Right lobe of liver (tissue), 6 donors: ENCODE measurements at regions not wholly inside any gene's neighbourhood (a gene's known extent, or its start where the extent isn't known, plus 50 kb on each side); places are given as distances from the start of the nearest gene placed in this dataset.
"Not testable (repeated sequence)": the region's sequence is repeated elsewhere in the genome, so short reads cannot be mapped to it uniquely, and the experiment has no call there.

ENCODE experiments used
- ATAC-seq, 4 donors: fragments of 200-7000 bp; cut with Tn5 transposase; one replicate each; pipeline ENCODE4 v1.9.1; 2020; ENCODE audit warnings: mild to moderate bottlenecking in 4 of 4, moderate library complexity in 4 of 4
- DNase-seq, 3 donors: peaks; one replicate each; pipeline ENCODE4 v3.0.0-alpha.2; 2020
- H3K27ac ChIP-seq, 3 donors: fragments of 200-600 bp; one replicate each; pipeline ENCODE4 v1.8.0; 2022
- H3K27me3 ChIP-seq, 2 donors: fragments of 200-600 bp; one replicate each; pipeline ENCODE4 v1.8.0; 2022
- H3K36me3 ChIP-seq, 4 donors: fragments of 200-600 bp; sonication (generic) in 1 of 4; one replicate each; pipeline versions ENCODE4 v1.5.1 to v1.8.0; 2017 to 2022; ENCODE audit warnings: control low read depth in 1 of 4
- H3K4me1 ChIP-seq, 4 donors: fragments of 200-600 bp; sonication (generic) in 1 of 4; one replicate each; pipeline versions ENCODE4 v1.5.1 to v1.8.0; 2017 to 2022; ENCODE audit warnings: control low read depth in 1 of 4
- H3K4me3 ChIP-seq, 3 donors: fragments of 200-600 bp; one replicate each; pipeline ENCODE4 v1.8.0; 2022
- H3K9me3 ChIP-seq, 4 donors: fragments of 200-600 bp; sonication (generic) in 1 of 4; one replicate each; pipeline versions ENCODE4 v1.5.1 to v1.8.0; 2017 to 2022; ENCODE audit warnings: control low read depth in 1 of 4
- CTCF ChIP-seq, 4 donors: fragments of 200-600 bp in 3 of 4; fragments of 450-650 bp in 1 of 4; IDR thresholded peaks; one replicate each; pipeline versions ENCODE4 v1.5.1 to v1.8.0; 2016 to 2022; ENCODE audit warnings: antibody characterized with exemption in 4 of 4, mild to moderate bottlenecking in 2 of 4
- POLR2A ChIP-seq: fragments of 450-650 bp; IDR thresholded peaks from one replicate; pipeline ENCODE4 v1.6.1; 2017; ENCODE audit warnings: antibody characterized with exemption, mild to moderate bottlenecking
- WGBS: methylation state at CpG from one replicate; pipeline ENCODE4 v1.1.6; 2018; ENCODE audit warnings: low coverage, low lambda C conversion rate; ENCODE audit not compliant: insufficient coverage; ENCODE audit errors: missing lambda C conversion rate; 5-methylcytosine and 5-hydroxymethylcytosine counted together
- intact Hi-C, 2 donors: fragments of 100-400 bp; cut with DNase I; formaldehyde crosslinking; loops; one replicate each; pipeline versions ENCODE4 v1.11.2 to v1.14.1; 2022
- donor health status: DM: no; HTN: yes; CAD: no.
- donor health status: DM: no; HTN: no; CAD: no.
- donor health status: DM: no; HTN: no; CAD: no.
- donor health status: DM: no; HTN: yes; CAD: no.
- donor health status: DM: no; HTN: yes; CAD: no.

DNA sequence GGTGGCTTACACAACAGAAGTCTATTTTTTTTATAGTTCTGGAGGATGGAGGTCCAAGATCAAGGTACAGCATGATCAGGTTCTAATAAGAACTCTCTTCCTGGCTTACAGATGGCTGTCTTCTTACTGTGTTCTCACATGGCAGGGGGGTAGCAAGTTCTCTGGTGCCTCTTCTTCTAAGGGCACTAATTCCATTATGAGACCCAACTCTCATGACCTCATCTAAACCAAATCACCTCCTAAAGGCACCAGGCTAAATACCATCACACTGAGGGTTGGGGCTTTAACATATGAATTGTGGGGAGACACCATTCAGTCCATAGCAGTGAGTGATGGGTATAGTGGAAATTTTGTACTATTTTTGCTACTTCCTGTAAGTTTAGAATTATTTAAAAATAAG lies 75.2 kb upstream of the SLC4A7 start:
- TF ChIP-seq POLR2A, result no peak
- no peak for TF ChIP-seq CTCF (IDR thresholded peaks at IDR 0.05)
- no peak overlapping the region for H3K27ac ChIP-seq
- no peaks in the 10 kb centered on the region for H3K9me3 ChIP-seq
- intact Hi-C loops, result no loop called here
- H3K4me1 ChIP-seq, result no peaks in the 10 kb centered on the region
- H3K4me3 ChIP-seq, result no peak overlapping the region
- no peaks in the 10 kb centered on the region for H3K27me3 ChIP-seq
- no peaks in the 10 kb centered on the region for H3K36me3 ChIP-seq
- DNase-seq (no peak), ATAC-seq (no peak)

GRCh38 chr3:27557411-27557810 lies 73.2 kb upstream of the SLC4A7 start:
- H3K4me3 ChIP-seq, result no peak overlapping the region
- WGBS, result 90% methylated on average over 2 of the region's 2 CpGs
- intact Hi-C loops, result no loop called here
- ATAC-seq, result no peak
- no peak for DNase-seq
- no peak for TF ChIP-seq POLR2A
- TF ChIP-seq CTCF (IDR thresholded peaks at IDR 0.05), result no peak
- H3K9me3 ChIP-seq, result no peaks in the 10 kb centered on the region
- H3K27me3 ChIP-seq, result no peaks in the 10 kb centered on the region
- no peaks in the 10 kb centered on the region for H3K4me1 ChIP-seq
- no peaks in the 10 kb centered on the region for H3K36me3 ChIP-seq
- no peak overlapping the region for H3K27ac ChIP-seq

DNA sequence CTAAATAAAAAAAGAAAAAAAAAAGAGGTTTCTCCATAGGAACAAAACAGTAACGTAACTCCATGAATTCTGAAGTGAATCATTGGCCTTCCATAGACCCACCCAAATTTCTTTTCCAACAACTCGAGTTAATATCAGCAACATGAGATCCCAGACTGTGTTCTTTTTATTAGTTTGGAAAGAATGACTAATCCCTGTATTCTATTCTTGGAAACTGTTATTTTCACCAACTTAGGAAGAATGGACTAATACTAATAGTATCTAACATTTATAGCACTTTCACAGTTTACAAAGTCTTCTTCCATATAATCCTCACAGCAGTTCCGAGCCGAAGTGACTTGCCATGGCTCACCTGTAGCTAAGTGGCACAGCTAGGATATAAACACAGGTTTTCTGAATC lies 72.7 kb upstream of the SLC4A7 start:
- TF ChIP-seq CTCF (IDR thresholded peaks at IDR 0.05) (no peak), POLR2A (no peak)
- no peak for ATAC-seq
- intact Hi-C loops, result no loop called here
- Histone ChIP-seq H3K27me3 (no peaks in the 10 kb centered on the region), H3K27ac (no peak overlapping the region), H3K9me3 (no peaks in the 10 kb centered on the region), H3K4me1 (no peaks in the 10 kb centered on the region), H3K4me3 (no peak overlapping the region), H3K36me3 (no peaks in the 10 kb centered on the region)
- 84% methylated on average over 4 of the region's 4 CpGs for WGBS
- DNase-seq, result no peak

GRCh38 chr3:27554706-27555105 lies 70.5 kb upstream of the SLC4A7 start:
- H3K27me3 ChIP-seq, result no peaks in the 10 kb centered on the region
- H3K27ac ChIP-seq, result no peak overlapping the region
- no peaks in the 10 kb centered on the region for H3K9me3 ChIP-seq
- no peaks in the 10 kb centered on the region for H3K4me1 ChIP-seq
- no peak for TF ChIP-seq POLR2A
- no peak for TF ChIP-seq CTCF (IDR thresholded peaks at IDR 0.05)
- intact Hi-C loops, result no loop called here
- ATAC-seq (peak in 1 of 4 donors; percentile 27), DNase-seq (no peak)
- H3K4me3 ChIP-seq, result no peak overlapping the region
- WGBS, result 58% methylated on average over 2 of the region's 2 CpGs
- H3K36me3 ChIP-seq, result no peaks in the 10 kb centered on the region

GRCh38 chr3:27553886-27554540 lies 69.8 kb upstream of the SLC4A7 start:
- WGBS, result 56% methylated on average over 2 of the region's 2 CpGs
- no peak for DNase-seq

DNA sequence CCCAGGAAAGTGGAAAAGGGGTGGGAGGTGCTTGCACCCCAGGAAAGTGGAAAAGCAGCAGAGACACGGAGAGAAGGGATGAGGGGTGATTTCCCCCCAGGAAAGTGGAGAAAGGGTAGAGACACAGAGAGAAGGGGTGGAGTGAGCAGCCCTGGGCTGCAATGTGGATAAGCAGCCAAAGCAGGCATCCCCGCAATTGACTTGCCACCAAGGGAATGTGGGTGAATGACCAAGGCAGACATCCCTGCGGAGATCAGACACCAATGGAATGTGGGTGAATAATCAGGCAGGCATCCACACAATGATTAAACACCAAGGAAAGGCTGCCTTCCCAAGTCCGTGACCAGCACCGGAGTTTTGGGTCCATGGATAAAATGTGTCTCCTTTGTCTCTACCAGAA lies 68.5 kb upstream of the SLC4A7 start:
- H3K27me3 ChIP-seq, H3K4me3 ChIP-seq, H3K4me1 ChIP-seq, ATAC-seq, DNase-seq, H3K9me3 ChIP-seq, H3K27ac ChIP-seq, intact Hi-C loops, H3K36me3 ChIP-seq: not testable (repeated sequence)
- 69% methylated on average over 3 of the region's 5 CpGs for WGBS

More at GRCh38 chr3:27553886-27554540, 69.8 kb upstream of the SLC4A7 start:
- Histone ChIP-seq H3K4me3 (no peak overlapping the region), H3K9me3 (no peaks in the 10 kb centered on the region), H3K27ac (no peak overlapping the region), H3K4me1 (no peaks in the 10 kb centered on the region), H3K27me3 (no peaks in the 10 kb centered on the region), H3K36me3 (no peaks in the 10 kb centered on the region)
- no peak for ATAC-seq
- intact Hi-C loops, result no loop called here
- TF ChIP-seq POLR2A (no peak), CTCF (IDR thresholded peaks at IDR 0.05) (no peak)

- WGBS, result 50% methylated on average over 2 of the region's 4 CpGs
- intact Hi-C loops, H3K27me3 ChIP-seq, H3K4me1 ChIP-seq, H3K36me3 ChIP-seq, ATAC-seq, H3K4me3 ChIP-seq, DNase-seq, H3K9me3 ChIP-seq, H3K27ac ChIP-seq: not testable (repeated sequence)
Observed at GRCh38 chr3:27551413-27551812, 67.2 kb upstream of the SLC4A7 start.
